Spleen (tissue), 11 donors: ENCODE measurements at regions not wholly inside any gene's neighbourhood (a gene's known extent, or its start where the extent isn't known, plus 50 kb on each side); places are given as distances from the start of the nearest gene placed in this dataset.

Experiments
- DNase-seq: peaks from one replicate; pipeline ENCODE4 v3.0.0-alpha.2; 2020
- H3K27ac ChIP-seq, 8 donors: fragments of 200-600 bp; sonication (generic) in 7 of 8; 1 replicate in 4 of 8; 2 replicates in 4 of 8; pipeline versions ENCODE4 v1.5.0 to v1.8.0; 2016 to 2021; ENCODE audit warnings: inconsistent platforms in 4 of 8, mild to moderate bottlenecking in 4 of 8, moderate library complexity in 1 of 8
- H3K27me3 ChIP-seq, 7 donors: fragments of 200-600 bp; sonication (generic) in 6 of 7; replicated peaks in 1 of 7; 1 replicate in 4 of 7; 2 replicates in 3 of 7; pipeline versions ENCODE4 v1.5.0 to v1.8.0; 2016 to 2021; ENCODE audit warnings: inconsistent platforms in 3 of 7, mild to moderate bottlenecking in 1 of 7
- H3K36me3 ChIP-seq, 6 donors: fragments of 200-600 bp; sonication (generic) in 5 of 6; 1 replicate in 4 of 6; 2 replicates in 2 of 6; pipeline versions ENCODE4 v1.5.0 to v1.8.0; 2016 to 2021; ENCODE audit warnings: inconsistent platforms in 2 of 6
- H3K4me1 ChIP-seq, 6 donors: fragments of 200-600 bp; sonication (generic) in 5 of 6; 1 replicate in 3 of 6; 2 replicates in 3 of 6; pipeline versions ENCODE4 v1.5.0 to v1.8.0; 2016 to 2021; ENCODE audit warnings: inconsistent platforms in 3 of 6
- H3K4me3 ChIP-seq, 8 donors: fragments of 200-600 bp; sonication (generic) in 7 of 8; 1 replicate in 4 of 8; 2 replicates in 4 of 8; pipeline versions ENCODE4 v1.5.0 to v1.8.0; 2016 to 2021; ENCODE audit warnings: inconsistent platforms in 4 of 8, mild to moderate bottlenecking in 4 of 8, moderate library complexity in 2 of 8
- H3K9me3 ChIP-seq, 8 donors: fragments of 200-600 bp; sonication (generic) in 7 of 8; 1 replicate in 4 of 8; 2 replicates in 4 of 8; pipeline versions ENCODE4 v1.5.0 to v1.8.0; 2016 to 2021; ENCODE audit warnings: inconsistent platforms in 4 of 8
- POLR2A ChIP-seq, 3 donors: fragments of 450-650 bp; IDR thresholded peaks; one replicate each; pipeline ENCODE4 v1.5.1; 2017; ENCODE audit warnings: antibody characterized with exemption in 3 of 3, mild to moderate bottlenecking in 1 of 3
- POLR2AphosphoS5 ChIP-seq, 3 donors: sonication (generic); formaldehyde crosslinking; IDR thresholded peaks; one replicate each; pipeline ENCODE4 v1.5.1; 2017; ENCODE audit warnings: antibody characterized with exemption in 3 of 3
- WGBS, 5 donors: extraction: QIAGEN DNeasy Blood & Tissue Kit in 3 of 5; methylation state at CpG; one replicate each; pipeline versions ENCODE4 v1.1.5 to v1.1.7; 2013 to 2018; 5-methylcytosine and 5-hydroxymethylcytosine counted together
- intact Hi-C: fragments of 100-400 bp; cut with DNase I; formaldehyde crosslinking; loops from one replicate; pipeline ENCODE4 v1.15.0; 2023; ENCODE audit warnings: low total_unique reads
- TF ChIP-seq, protein P1 (sequence below), 11 experiments: fragments of 200-600 bp in 7 of 11; fragments of 450-650 bp in 4 of 11; sonication (generic) in 4 of 11; IDR thresholded peaks in 8 of 11; conservative IDR thresholded peaks in 3 of 11; 1 replicate in 7 of 11; 2 replicates in 4 of 11; pipeline versions ENCODE4 v1.4.0 to v1.8.0; 2016 to 2021; ENCODE audit warnings: antibody characterized with exemption in 11 of 11, inconsistent platforms in 4 of 11, mild to moderate bottlenecking in 1 of 11
- donor health status: healthy with polysubstance abuse.
- donor health status: DM: no; HTN: no; CAD: no; lungs with moderate emphysema.
- donor health status: DM: no; HTN: no; CAD: no.
- donor health status: Bipolar disorder and iron deficiency.
- donor health status: healthy.
- donor health status: DM: no; HTN: no; CAD: no.
- donor health status: DM: yes; HTN: yes; CAD: no.

DNA sequence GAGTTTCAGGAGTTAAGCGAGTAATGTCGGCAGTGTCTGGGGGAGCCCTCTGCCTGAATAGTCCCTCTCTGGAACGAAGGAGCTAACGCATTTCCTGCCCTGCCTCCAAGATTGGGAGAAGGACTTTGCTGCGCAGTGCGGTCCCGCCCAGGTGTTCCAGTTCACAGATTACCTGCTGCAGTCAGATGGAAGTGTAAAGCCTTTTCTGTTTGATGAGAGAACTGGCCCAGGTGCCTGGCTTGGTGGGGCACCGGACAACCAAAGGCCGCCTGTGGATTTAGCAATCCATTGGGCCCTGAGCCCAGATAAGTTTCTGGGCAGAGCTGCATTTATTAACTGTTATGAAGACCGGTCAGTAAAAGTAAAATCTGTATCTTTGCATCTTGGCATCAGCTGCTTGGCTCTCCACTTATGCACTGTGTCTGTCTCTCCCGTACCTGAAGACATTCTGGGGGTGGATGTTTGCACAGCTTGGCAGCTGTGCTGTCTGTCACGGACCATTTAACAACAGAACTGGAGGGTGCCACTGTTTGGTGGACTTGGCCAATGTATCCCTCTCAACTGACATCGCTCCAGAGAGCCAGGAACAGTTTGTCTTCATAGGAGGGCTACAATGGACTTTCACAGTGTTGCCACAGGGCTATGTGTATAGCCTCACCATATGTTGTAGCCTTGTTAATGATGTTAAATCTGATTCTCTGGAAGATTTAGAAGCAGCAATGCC, 654.7 kb upstream of the ZWINT start:
- Histone ChIP-seq H3K27ac (no peak overlapping the region), H3K4me1 (no peaks in the 10 kb centered on the region), H3K27me3 (no peaks in the 10 kb centered on the region), H3K4me3 (no peak overlapping the region), H3K9me3 (peaks cover 0 to 27% (median 7%) of the 10 kb centered on the region in 8 donors), H3K36me3 (no peaks in the 10 kb centered on the region)
- WGBS, 5 donors, result 86 to 90% (median 87%) methylated on average over 12 to 13 of the region's 13 CpGs
- TF ChIP-seq POLR2A (IDR thresholded peaks at IDR 0.05) (no peak), POLR2AphosphoS5 (IDR thresholded peaks at IDR 0.05) (no peak)
- TF ChIP-seq, protein P1, sequence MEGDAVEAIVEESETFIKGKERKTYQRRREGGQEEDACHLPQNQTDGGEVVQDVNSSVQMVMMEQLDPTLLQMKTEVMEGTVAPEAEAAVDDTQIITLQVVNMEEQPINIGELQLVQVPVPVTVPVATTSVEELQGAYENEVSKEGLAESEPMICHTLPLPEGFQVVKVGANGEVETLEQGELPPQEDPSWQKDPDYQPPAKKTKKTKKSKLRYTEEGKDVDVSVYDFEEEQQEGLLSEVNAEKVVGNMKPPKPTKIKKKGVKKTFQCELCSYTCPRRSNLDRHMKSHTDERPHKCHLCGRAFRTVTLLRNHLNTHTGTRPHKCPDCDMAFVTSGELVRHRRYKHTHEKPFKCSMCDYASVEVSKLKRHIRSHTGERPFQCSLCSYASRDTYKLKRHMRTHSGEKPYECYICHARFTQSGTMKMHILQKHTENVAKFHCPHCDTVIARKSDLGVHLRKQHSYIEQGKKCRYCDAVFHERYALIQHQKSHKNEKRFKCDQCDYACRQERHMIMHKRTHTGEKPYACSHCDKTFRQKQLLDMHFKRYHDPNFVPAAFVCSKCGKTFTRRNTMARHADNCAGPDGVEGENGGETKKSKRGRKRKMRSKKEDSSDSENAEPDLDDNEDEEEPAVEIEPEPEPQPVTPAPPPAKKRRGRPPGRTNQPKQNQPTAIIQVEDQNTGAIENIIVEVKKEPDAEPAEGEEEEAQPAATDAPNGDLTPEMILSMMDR (IDR thresholded peaks at IDR 0.05 in 8 of 11, conservative IDR thresholded peaks at IDR 0.05 in 3 of 11), result no peak
- intact Hi-C loops, result no loop called here
- no peak for DNase-seq

GRCh38 chr10:57015187-57015586, 654.1 kb upstream of the ZWINT start:
- intact Hi-C loops, result no loop called here
- H3K9me3 ChIP-seq, result peaks cover 0 to 21% (median 3%) of the 10 kb centered on the region in 8 donors
- TF ChIP-seq POLR2AphosphoS5 (IDR thresholded peaks at IDR 0.05), result no peak
- no peak for TF ChIP-seq POLR2A (IDR thresholded peaks at IDR 0.05)
- TF ChIP-seq, protein P1 (IDR thresholded peaks at IDR 0.05 in 8 of 11, conservative IDR thresholded peaks at IDR 0.05 in 3 of 11), result no peak
- no peak for DNase-seq
- no peaks in the 10 kb centered on the region for H3K4me1 ChIP-seq
- H3K36me3 ChIP-seq, result no peaks in the 10 kb centered on the region
- no peaks in the 10 kb centered on the region for H3K27me3 ChIP-seq
- WGBS, 5 donors, result 74 to 91% (median 80%) methylated on average over 6 to 8 of the region's 8 CpGs
- no peak overlapping the region for H3K4me3 ChIP-seq
- no peak overlapping the region for H3K27ac ChIP-seq

DNA sequence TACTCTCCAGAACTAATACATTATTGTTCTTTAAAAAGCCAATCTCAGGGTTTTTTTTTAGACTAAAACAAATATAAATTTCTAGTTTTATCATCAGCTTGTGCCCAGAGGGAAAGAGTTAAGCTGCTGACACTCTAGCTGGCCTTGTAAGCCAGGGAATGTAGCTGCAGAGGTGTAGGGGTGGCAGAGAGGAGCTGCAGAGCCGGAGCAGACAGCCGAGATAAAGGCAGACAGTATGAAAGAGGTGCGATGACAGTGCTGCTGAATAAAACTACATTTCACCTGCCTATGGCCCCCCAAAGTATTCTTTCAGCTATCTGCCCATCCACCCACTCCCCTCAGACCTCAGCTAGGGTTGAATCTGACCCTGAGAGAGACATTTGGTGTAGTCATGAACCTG, 653.7 kb upstream of the ZWINT start:
- WGBS, 5 donors, result 77 to 94% (median 79%) methylated on average over 3 of the region's 3 CpGs
- Histone ChIP-seq H3K9me3 (peaks cover 0 to 17% (median 2%) of the 10 kb centered on the region in 8 donors), H3K27me3 (no peaks in the 10 kb centered on the region), H3K27ac (no peak overlapping the region), H3K4me3 (no peak overlapping the region), H3K36me3 (no peaks in the 10 kb centered on the region), H3K4me1 (no peaks in the 10 kb centered on the region)
- TF ChIP-seq POLR2A (IDR thresholded peaks at IDR 0.05), result no peak
- TF ChIP-seq, protein P1 (IDR thresholded peaks at IDR 0.05 in 8 of 11, conservative IDR thresholded peaks at IDR 0.05 in 3 of 11), result no peak
- no peak for DNase-seq
- intact Hi-C loops, result no loop called here

DNA sequence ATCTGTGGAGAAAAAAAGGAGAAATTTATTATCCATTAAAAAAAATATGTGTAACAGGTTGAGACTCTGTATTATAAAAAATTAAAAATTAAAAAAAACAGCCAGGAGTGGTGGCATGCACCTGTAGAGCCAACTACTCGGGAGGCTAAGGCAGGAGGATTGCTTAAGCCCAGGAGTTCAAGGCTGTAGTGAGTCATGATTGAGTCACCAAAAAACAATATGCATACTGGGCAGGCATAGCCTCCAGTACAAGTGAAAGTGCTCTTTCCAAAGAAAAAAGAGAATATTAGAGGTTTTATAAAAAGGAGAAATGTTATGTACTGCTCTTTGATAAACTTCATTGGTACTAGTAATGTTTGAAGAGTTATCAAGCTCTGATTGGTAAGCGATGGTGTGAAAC, 647.1 kb upstream of the ZWINT start:
- no peaks in the 10 kb centered on the region for H3K4me1 ChIP-seq
- no peak overlapping the region for H3K27ac ChIP-seq
- no peaks in the 10 kb centered on the region for H3K27me3 ChIP-seq
- 69 to 81% (median 72%) methylated on average over 2 of the region's 2 CpGs for WGBS, 5 donors
- no peaks in the 10 kb centered on the region for H3K36me3 ChIP-seq
- H3K9me3 ChIP-seq, result peaks cover 0 to 6% (median 2%) of the 10 kb centered on the region in 8 donors
- intact Hi-C loops, result no loop called here
- H3K4me3 ChIP-seq, result no peak overlapping the region
- no peak for DNase-seq
- TF ChIP-seq POLR2A (IDR thresholded peaks at IDR 0.05) (no peak), POLR2AphosphoS5 (IDR thresholded peaks at IDR 0.05) (no peak)
- TF ChIP-seq, protein P1 (IDR thresholded peaks at IDR 0.05 in 8 of 11, conservative IDR thresholded peaks at IDR 0.05 in 3 of 11), result no peak
